ENCODE measurements at regions not wholly inside any gene's neighbourhood (a gene's known extent, or its start where the extent isn't known, plus 50 kb on each side); places are given as distances from the start of the nearest gene placed in this dataset.
"Not testable (repeated sequence)": the region's sequence is repeated elsewhere in the genome, so short reads cannot be mapped to it uniquely, and the experiment has no call there.

GRCh38 chr1:215432483-215433227 lies 134.4 kb upstream of the KCTD3 start:
- H3K27ac ChIP-seq (ENCODE audit: low read depth in 1 of 2, low read length in 2 of 2); H3K9me3 ChIP-seq (ENCODE audit: control insufficient read depth, low read length); H3K4me1 ChIP-seq (ENCODE audit: control insufficient read depth in 1 of 2, insufficient read depth in 2 of 2, low read length in 2 of 2); intact Hi-C loops (cut with DNase I); DNase-seq; ATAC-seq (ENCODE audit: low FRiP score); H3K4me3 ChIP-seq (ENCODE audit: low read length in 2 of 2); H3K36me3 ChIP-seq (ENCODE audit: control insufficient read depth in 1 of 2, insufficient read depth in 2 of 2, low read length in 1 of 2); H3K27me3 ChIP-seq (ENCODE audit: control insufficient read depth in 1 of 2, insufficient read depth in 2 of 2, low read length in 1 of 2): not testable (repeated sequence)
- WGBS, 2 donors, result 73 to 74% methylated on average over 6 of the region's 6 CpGs

DNA sequence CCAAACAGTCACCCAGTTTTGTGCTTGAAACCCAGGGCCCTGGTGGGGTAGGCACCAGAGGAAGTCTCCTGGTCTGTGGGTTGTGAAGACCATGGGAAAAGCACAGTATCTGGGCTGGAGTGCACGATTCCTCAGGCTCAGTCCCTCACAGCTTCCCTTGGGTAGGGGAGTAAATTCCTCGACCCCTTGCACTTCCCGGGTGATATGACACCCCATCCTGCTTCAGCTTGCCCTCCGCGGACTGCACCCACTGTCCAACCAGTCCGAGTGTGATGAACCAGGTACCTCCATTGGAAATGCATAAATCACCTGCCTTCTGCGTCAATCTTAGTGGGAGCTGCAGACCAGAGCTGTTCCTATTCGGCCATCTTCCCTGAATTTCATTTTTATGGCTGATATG lies 133.9 kb upstream of the KCTD3 start:
- ATAC-seq (ENCODE audit: low FRiP score), result no peak
- H3K36me3 ChIP-seq (ENCODE audit: control insufficient read depth in 1 of 2, insufficient read depth in 2 of 2, low read length in 1 of 2), result no peaks in the 10 kb centered on the region
- DNase-seq, result no peak
- no peaks in the 10 kb centered on the region for H3K4me1 ChIP-seq (ENCODE audit: control insufficient read depth in 1 of 2, insufficient read depth in 2 of 2, low read length in 2 of 2)
- WGBS, 2 donors, result 81% methylated on average over 8 of the region's 8 CpGs
- H3K27ac ChIP-seq (ENCODE audit: low read depth in 1 of 2, low read length in 2 of 2), result no peak overlapping the region
- intact Hi-C loops (cut with DNase I), result no loop called here
- H3K9me3 ChIP-seq (ENCODE audit: control insufficient read depth, low read length), result no peaks in the 10 kb centered on the region
- no peaks in the 10 kb centered on the region for H3K27me3 ChIP-seq (ENCODE audit: control insufficient read depth in 1 of 2, insufficient read depth in 2 of 2, low read length in 1 of 2)
- no peak overlapping the region for H3K4me3 ChIP-seq (ENCODE audit: low read length in 2 of 2)

GRCh38 chr1:215439549-215439948 lies 127.6 kb upstream of the KCTD3 start:
- Histone ChIP-seq H3K4me3 (ENCODE audit: low read length in 2 of 2) (no peak overlapping the region), H3K36me3 (ENCODE audit: control insufficient read depth in 1 of 2, insufficient read depth in 2 of 2, low read length in 1 of 2) (no peaks in the 10 kb centered on the region), H3K27ac (ENCODE audit: low read depth in 1 of 2, low read length in 2 of 2) (no peak overlapping the region), H3K27me3 (ENCODE audit: control insufficient read depth in 1 of 2, insufficient read depth in 2 of 2, low read length in 1 of 2) (no peaks in the 10 kb centered on the region), H3K4me1 (ENCODE audit: control insufficient read depth in 1 of 2, insufficient read depth in 2 of 2, low read length in 2 of 2) (no peaks in the 10 kb centered on the region), H3K9me3 (ENCODE audit: control insufficient read depth, low read length) (no peaks in the 10 kb centered on the region)
- DNase-seq (no peak), ATAC-seq (ENCODE audit: low FRiP score) (no peak)
- intact Hi-C loops (cut with DNase I), result no loop called here

GRCh38 chr1:215444715-215445414 lies 122.2 kb upstream of the KCTD3 start:
- no peak overlapping the region for H3K4me3 ChIP-seq (ENCODE audit: low read length in 2 of 2)
- no peak for DNase-seq
- H3K36me3 ChIP-seq (ENCODE audit: control insufficient read depth in 1 of 2, insufficient read depth in 2 of 2, low read length in 1 of 2), result no peaks in the 10 kb centered on the region
- 78 to 88% methylated on average over 2 of the region's 2 CpGs for WGBS, 2 donors
- intact Hi-C loops (cut with DNase I), result no loop called here
- H3K9me3 ChIP-seq (ENCODE audit: control insufficient read depth, low read length), result no peaks in the 10 kb centered on the region
- ATAC-seq (ENCODE audit: low FRiP score), result no peak
- H3K27me3 ChIP-seq (ENCODE audit: control insufficient read depth in 1 of 2, insufficient read depth in 2 of 2, low read length in 1 of 2), result no peaks in the 10 kb centered on the region
- H3K27ac ChIP-seq (ENCODE audit: low read depth in 1 of 2, low read length in 2 of 2), result no peak overlapping the region
- H3K4me1 ChIP-seq (ENCODE audit: control insufficient read depth in 1 of 2, insufficient read depth in 2 of 2, low read length in 2 of 2), result no peaks in the 10 kb centered on the region

DNA sequence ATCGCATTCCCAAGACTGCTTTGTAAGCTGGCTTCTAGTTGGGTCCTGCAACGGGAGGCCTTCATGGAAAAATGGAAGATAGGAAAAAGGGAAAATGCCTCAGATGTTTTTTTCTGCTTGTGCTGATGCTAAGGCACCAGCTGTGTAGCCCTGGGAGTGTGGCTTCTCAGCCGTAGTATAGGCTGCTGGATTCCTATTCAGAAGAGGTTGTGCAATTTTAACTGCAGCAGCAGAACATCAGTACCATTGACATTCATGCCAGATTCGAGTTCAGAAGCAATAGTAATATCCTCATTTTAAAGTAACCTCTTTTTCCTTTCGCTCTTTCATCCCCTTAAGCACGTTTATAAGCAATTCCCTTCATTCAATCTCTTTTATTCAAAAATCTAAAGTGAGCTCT lies 119.1 kb upstream of the KCTD3 start:
- H3K4me1 ChIP-seq (ENCODE audit: control insufficient read depth in 1 of 2, insufficient read depth in 2 of 2, low read length in 2 of 2); H3K4me3 ChIP-seq (ENCODE audit: low read length in 2 of 2); intact Hi-C loops (cut with DNase I); H3K27me3 ChIP-seq (ENCODE audit: control insufficient read depth in 1 of 2, insufficient read depth in 2 of 2, low read length in 1 of 2); H3K27ac ChIP-seq (ENCODE audit: low read depth in 1 of 2, low read length in 2 of 2); H3K36me3 ChIP-seq (ENCODE audit: control insufficient read depth in 1 of 2, insufficient read depth in 2 of 2, low read length in 1 of 2); DNase-seq; H3K9me3 ChIP-seq (ENCODE audit: control insufficient read depth, low read length); ATAC-seq (ENCODE audit: low FRiP score): not testable (repeated sequence)
- WGBS, 2 donors, result 68 to 74% methylated on average over 6 of the region's 6 CpGs

- H3K36me3 ChIP-seq (ENCODE audit: control insufficient read depth in 1 of 2, insufficient read depth in 2 of 2, low read length in 1 of 2); DNase-seq; H3K9me3 ChIP-seq (ENCODE audit: control insufficient read depth, low read length); intact Hi-C loops (cut with DNase I); H3K27me3 ChIP-seq (ENCODE audit: control insufficient read depth in 1 of 2, insufficient read depth in 2 of 2, low read length in 1 of 2); H3K27ac ChIP-seq (ENCODE audit: low read depth in 1 of 2, low read length in 2 of 2); ATAC-seq (ENCODE audit: low FRiP score); H3K4me3 ChIP-seq (ENCODE audit: low read length in 2 of 2); H3K4me1 ChIP-seq (ENCODE audit: control insufficient read depth in 1 of 2, insufficient read depth in 2 of 2, low read length in 2 of 2): not testable (repeated sequence)
- 52 to 58% methylated on average over 1 of the region's 1 CpG for WGBS, 2 donors
Measured at GRCh38 chr1:215449147-215449546, 118.0 kb upstream of the KCTD3 start.

DNA sequence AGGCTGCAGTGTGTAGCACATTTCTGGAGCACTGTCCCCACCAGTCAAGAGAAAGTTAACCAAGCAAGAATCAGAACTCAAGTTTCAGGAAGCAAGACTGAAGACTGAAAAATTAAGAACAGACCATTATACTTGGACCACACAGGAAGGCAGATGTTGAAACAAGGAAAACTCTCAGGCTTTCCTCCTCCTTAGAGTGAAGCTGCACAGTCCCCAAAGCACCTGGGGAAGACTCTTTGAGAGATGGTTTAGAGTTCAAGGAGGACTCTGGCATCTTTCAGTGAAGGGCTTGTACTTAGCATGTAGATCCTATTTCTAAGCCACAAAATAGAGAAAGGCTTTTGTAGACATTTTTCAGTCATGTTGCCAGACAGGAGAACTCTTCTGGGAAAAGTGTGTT lies 113.7 kb upstream of the KCTD3 start:
- no peak for DNase-seq
- no peaks in the 10 kb centered on the region for H3K27me3 ChIP-seq (ENCODE audit: control insufficient read depth in 1 of 2, insufficient read depth in 2 of 2, low read length in 1 of 2)
- H3K4me1 ChIP-seq (ENCODE audit: control insufficient read depth in 1 of 2, insufficient read depth in 2 of 2, low read length in 2 of 2), result no peaks in the 10 kb centered on the region
- no peak overlapping the region for H3K27ac ChIP-seq (ENCODE audit: low read depth in 1 of 2, low read length in 2 of 2)
- no peak for ATAC-seq (ENCODE audit: low FRiP score)
- H3K4me3 ChIP-seq (ENCODE audit: low read length in 2 of 2), result no peak overlapping the region
- intact Hi-C loops (cut with DNase I), result no loop called here
- H3K36me3 ChIP-seq (ENCODE audit: control insufficient read depth in 1 of 2, insufficient read depth in 2 of 2, low read length in 1 of 2), result no peaks in the 10 kb centered on the region
- H3K9me3 ChIP-seq (ENCODE audit: control insufficient read depth, low read length), result no peaks in the 10 kb centered on the region

DNA sequence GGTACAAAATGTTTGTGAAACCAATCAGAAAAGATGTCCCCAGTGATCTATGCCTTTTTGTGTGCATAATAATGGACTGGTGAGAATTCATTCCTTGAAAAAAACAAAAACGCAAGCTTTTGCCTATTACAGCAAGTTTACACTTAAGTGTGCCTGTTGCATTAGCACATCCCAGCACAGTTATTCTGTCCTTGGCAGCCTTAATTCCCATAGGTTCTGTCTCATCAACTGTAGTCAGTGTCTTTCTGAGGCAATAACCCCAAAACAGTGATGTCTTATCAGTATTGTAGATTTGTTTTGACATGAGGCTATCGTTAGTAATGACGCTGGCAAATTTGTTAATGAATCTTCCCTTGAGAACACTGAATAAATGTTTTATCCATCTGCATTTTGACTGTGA lies 109.9 kb upstream of the KCTD3 start:
- peaks cover 2% of the 10 kb centered on the region for H3K9me3 ChIP-seq (ENCODE audit: control insufficient read depth, low read length)
- no peaks in the 10 kb centered on the region for H3K27me3 ChIP-seq (ENCODE audit: control insufficient read depth in 1 of 2, insufficient read depth in 2 of 2, low read length in 1 of 2)
- intact Hi-C loops (cut with DNase I), result no loop called here
- no peaks in the 10 kb centered on the region for H3K36me3 ChIP-seq (ENCODE audit: control insufficient read depth in 1 of 2, insufficient read depth in 2 of 2, low read length in 1 of 2)
- no peak for ATAC-seq (ENCODE audit: low FRiP score)
- WGBS, 2 donors, result 83 to 90% methylated on average over 3 of the region's 3 CpGs
- DNase-seq, result no peak
- no peaks in the 10 kb centered on the region for H3K4me1 ChIP-seq (ENCODE audit: control insufficient read depth in 1 of 2, insufficient read depth in 2 of 2, low read length in 2 of 2)
- no peak overlapping the region for H3K27ac ChIP-seq (ENCODE audit: low read depth in 1 of 2, low read length in 2 of 2)
- H3K4me3 ChIP-seq (ENCODE audit: low read length in 2 of 2), result no peak overlapping the region

- intact Hi-C loops (cut with DNase I), result no loop called here
- H3K27me3 ChIP-seq (ENCODE audit: control insufficient read depth in 1 of 2, insufficient read depth in 2 of 2, low read length in 1 of 2), result no peaks in the 10 kb centered on the region
- WGBS, 2 donors, result 85% methylated on average over 6 of the region's 6 CpGs
- no peak for DNase-seq
- H3K27ac ChIP-seq (ENCODE audit: low read depth in 1 of 2, low read length in 2 of 2), result no peak overlapping the region
- no peaks in the 10 kb centered on the region for H3K36me3 ChIP-seq (ENCODE audit: control insufficient read depth in 1 of 2, insufficient read depth in 2 of 2, low read length in 1 of 2)
- no peak for ATAC-seq (ENCODE audit: low FRiP score)
- H3K9me3 ChIP-seq (ENCODE audit: control insufficient read depth, low read length), result peaks cover 2% of the 10 kb centered on the region
- H3K4me3 ChIP-seq (ENCODE audit: low read length in 2 of 2), result no peak overlapping the region
- no peaks in the 10 kb centered on the region for H3K4me1 ChIP-seq (ENCODE audit: control insufficient read depth in 1 of 2, insufficient read depth in 2 of 2, low read length in 2 of 2)
Measured at GRCh38 chr1:215458104-215458503, 109.0 kb upstream of the KCTD3 start.
